Thyroid gland (tissue), 4 donors: ENCODE measurements at regions not wholly inside any gene's neighbourhood (a gene's known extent, or its start where the extent isn't known, plus 50 kb on each side); places are given as distances from the start of the nearest gene placed in this dataset.

Experiments used
- DNase-seq, 2 donors: peaks; one replicate each; pipeline ENCODE4 v3.0.0-alpha.2; 2019
- H3K27ac ChIP-seq, 3 donors: fragments of 200-600 bp; sonication (generic); 1 replicate in 2 of 3; 2 replicates in 1 of 3; pipeline ENCODE4 v1.5.1; 2016 to 2019; ENCODE audit warnings: mild to moderate bottlenecking in 1 of 3, moderate library complexity in 1 of 3
- H3K27me3 ChIP-seq: fragments of 200-600 bp; sonication (generic); one replicate; pipeline ENCODE4 v1.5.1; 2019
- H3K36me3 ChIP-seq, 2 donors: fragments of 200-600 bp; sonication (generic); one replicate each; pipeline ENCODE4 v1.5.1; 2016 to 2019
- H3K4me1 ChIP-seq, 2 donors: fragments of 200-600 bp; sonication (generic); one replicate each; pipeline ENCODE4 v1.5.1; 2017 to 2019
- H3K4me3 ChIP-seq, 3 donors: fragments of 200-600 bp; sonication (generic); replicated peaks in 1 of 3; 1 replicate in 2 of 3; 2 replicates in 1 of 3; pipeline ENCODE4 v1.5.1; 2016; ENCODE audit warnings: mild to moderate bottlenecking in 1 of 3
- H3K9me3 ChIP-seq: fragments of 200-600 bp; sonication (generic); one replicate; pipeline ENCODE4 v1.5.1; 2017
- CTCF ChIP-seq, 6 experiments: fragments of 200-600 bp in 3 of 6; fragments of 450-650 bp in 3 of 6; sonication (generic) in 3 of 6; IDR thresholded peaks; one replicate each; pipeline ENCODE4 v1.5.1; 2016 to 2019; ENCODE audit warnings: antibody characterized with exemption in 6 of 6, mild to moderate bottlenecking in 2 of 6, inconsistent platforms in 1 of 6, moderate library complexity in 1 of 6
- POLR2A ChIP-seq, 2 donors: fragments of 450-650 bp; IDR thresholded peaks; one replicate each; pipeline ENCODE4 v1.6.1; 2017; ENCODE audit warnings: antibody characterized with exemption in 2 of 2, mild to moderate bottlenecking in 2 of 2, moderate library complexity in 1 of 2
- WGBS, 2 donors: methylation state at CpG; one replicate each; pipeline ENCODE4 v1.1.5; 2017; 5-methylcytosine and 5-hydroxymethylcytosine counted together
- intact Hi-C: fragments of 100-400 bp; cut with DNase I; formaldehyde crosslinking; loops from one replicate; pipeline ENCODE4 v1.15.1; 2023

- no peak for TF ChIP-seq CTCF (IDR thresholded peaks at IDR 0.05)
- no peak for TF ChIP-seq POLR2A (IDR thresholded peaks at IDR 0.05)
- no peak overlapping the region for H3K4me3 ChIP-seq
- no peaks in the 10 kb centered on the region for H3K36me3 ChIP-seq
- no peaks in the 10 kb centered on the region for H3K9me3 ChIP-seq
- H3K27me3 ChIP-seq: no peaks in the 10 kb centered on the region
- intact Hi-C loops: no loop called here
- H3K27ac ChIP-seq: peak overlapping the region in 2 of 3 donors; percentile 24 to 26
- peak; percentile 81 to 82 for DNase-seq
- H3K4me1 ChIP-seq: peaks cover 3 to 7% of the 10 kb centered on the region in 2 donors
- WGBS, 2 donors: 23 to 35% methylated on average over 5 of the region's 5 CpGs
Observed at GRCh38 chr15:58369261-58369701, 62.5 kb upstream of the LIPC start.

GRCh38 chr15:58369956-58370355 is 61.8 kb upstream of the LIPC start:
- Histone ChIP-seq H3K27me3 (no peaks in the 10 kb centered on the region), H3K9me3 (no peaks in the 10 kb centered on the region), H3K27ac (peak overlapping the region in 2 of 3 donors; percentile 24 to 26), H3K4me1 (peaks cover 5 to 7% of the 10 kb centered on the region in 2 donors), H3K4me3 (no peak overlapping the region), H3K36me3 (no peaks in the 10 kb centered on the region)
- WGBS, 2 donors: 83 to 85% methylated on average over 3 of the region's 3 CpGs
- intact Hi-C loops: no loop called here
- no peak for DNase-seq
- TF ChIP-seq POLR2A (IDR thresholded peaks at IDR 0.05) (no peak), CTCF (IDR thresholded peaks at IDR 0.05) (no peak)

GRCh38 chr15:58374147-58374546 is 57.6 kb upstream of the LIPC start:
- H3K36me3 ChIP-seq: no peaks in the 10 kb centered on the region
- H3K4me1 ChIP-seq: peaks cover 15 to 36% of the 10 kb centered on the region in 2 donors
- no peak overlapping the region for H3K4me3 ChIP-seq
- TF ChIP-seq CTCF (IDR thresholded peaks at IDR 0.05): no peak
- WGBS, 2 donors: 88 to 91% methylated on average over 3 of the region's 3 CpGs
- H3K9me3 ChIP-seq: no peaks in the 10 kb centered on the region
- intact Hi-C loops: no loop called here
- DNase-seq: no peak
- peak overlapping the region in 2 of 3 donors; percentile 74 to 83 for H3K27ac ChIP-seq
- H3K27me3 ChIP-seq: no peaks in the 10 kb centered on the region

- H3K9me3 ChIP-seq: no peaks in the 10 kb centered on the region
Observed at GRCh38 chr15:58377193-58377592, 54.6 kb upstream of the LIPC start.

More at GRCh38 chr15:58377193-58377592, 54.6 kb upstream of the LIPC start:
- 80 to 81% methylated on average over 2 of the region's 2 CpGs for WGBS, 2 donors
- DNase-seq: no peak
- H3K4me1 ChIP-seq: peaks cover 15 to 37% of the 10 kb centered on the region in 2 donors
- intact Hi-C loops: no loop called here
- no peaks in the 10 kb centered on the region for H3K36me3 ChIP-seq
- TF ChIP-seq CTCF (IDR thresholded peaks at IDR 0.05): no peak
- no peak overlapping the region for H3K4me3 ChIP-seq
- H3K27ac ChIP-seq: peak overlapping the region; percentile 74 to 83 (median 82)
- H3K27me3 ChIP-seq: no peaks in the 10 kb centered on the region
